Uterus (tissue), 3 donors: ENCODE measurements at regions not wholly inside any gene's neighbourhood (a gene's known extent, or its start where the extent isn't known, plus 50 kb on each side); places are given as distances from the start of the nearest gene placed in this dataset.

ENCODE experiments used
- DNase-seq, 2 donors: peaks; one replicate each; pipeline ENCODE4 v3.0.0-alpha.2; 2019 to 2020
- H3K27ac ChIP-seq, 2 donors: fragments of 200-600 bp; sonication (generic); 1 replicate in 1 of 2; 2 replicates in 1 of 2; pipeline ENCODE4 v1.5.1; 2016 to 2018
- H3K27me3 ChIP-seq, 2 donors: fragments of 200-600 bp; sonication (generic); one replicate each; pipeline ENCODE4 v1.5.1; 2018 to 2019; ENCODE audit warnings: control low read depth in 1 of 2
- H3K36me3 ChIP-seq, 2 donors: fragments of 200-600 bp; sonication (generic); one replicate each; pipeline ENCODE4 v1.5.1; 2019; ENCODE audit warnings: control low read depth in 1 of 2
- H3K4me1 ChIP-seq, 2 donors: fragments of 200-600 bp; sonication (generic); one replicate each; pipeline ENCODE4 v1.5.1; 2018 to 2019; ENCODE audit warnings: control low read depth in 1 of 2
- H3K4me3 ChIP-seq, 2 donors: fragments of 200-600 bp; sonication (generic); 1 replicate in 1 of 2; 2 replicates in 1 of 2; pipeline ENCODE4 v1.5.1; 2018 to 2019; ENCODE audit warnings: mild to moderate bottlenecking in 1 of 2
- H3K9me3 ChIP-seq, 2 donors: fragments of 200-600 bp; sonication (generic); one replicate each; pipeline ENCODE4 v1.5.1; 2019; ENCODE audit warnings: control low read depth in 1 of 2
- POLR2A ChIP-seq, 2 donors: fragments of 450-650 bp; IDR thresholded peaks; one replicate each; pipeline ENCODE4 v1.6.1; 2016; ENCODE audit warnings: antibody characterized with exemption in 2 of 2, mild to moderate bottlenecking in 1 of 2, moderate library complexity in 1 of 2
- intact Hi-C: fragments of 100-400 bp; cut with DNase I; formaldehyde crosslinking; loops from one replicate; pipeline ENCODE4 v1.15.1; 2023; ENCODE audit warnings: low total_unique reads
- TF ChIP-seq, protein P1 (sequence below), 4 experiments: fragments of 200-600 bp in 2 of 4; fragments of 450-650 bp in 2 of 4; sonication (generic) in 2 of 4; IDR thresholded peaks; one replicate each; pipeline ENCODE4 v1.5.1; 2016 to 2019; ENCODE audit warnings: antibody characterized with exemption in 4 of 4, mild to moderate bottlenecking in 2 of 4, moderate library complexity in 1 of 4
- donor health status: DM: yes; HTN: yes; CAD: no.

DNA sequence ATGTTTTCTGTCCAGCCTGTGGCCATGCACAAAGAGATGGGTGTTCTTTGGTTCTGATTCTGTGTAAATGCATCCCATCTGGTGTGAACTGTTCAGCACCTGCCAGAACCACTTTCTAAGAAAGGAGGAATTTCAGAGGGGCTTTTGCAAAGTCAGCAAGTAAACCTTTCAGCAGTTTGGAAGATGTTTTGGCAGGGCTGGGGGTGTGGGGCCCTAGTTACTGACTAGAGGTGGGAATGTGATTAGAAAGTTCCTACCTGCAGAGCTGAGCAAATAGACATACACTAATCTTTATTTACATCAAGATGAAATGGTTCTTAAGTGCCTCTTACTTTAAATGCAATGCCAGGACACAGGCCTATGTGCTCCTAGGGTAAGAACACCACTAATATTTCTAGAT is 378.1 kb upstream of the USP24 start:
- DNase-seq = no peak
- Histone ChIP-seq H3K36me3 (no peaks in the 10 kb centered on the region), H3K4me3 (no peak overlapping the region), H3K4me1 (no peaks in the 10 kb centered on the region), H3K27me3 (no peaks in the 10 kb centered on the region), H3K27ac (no peak overlapping the region), H3K9me3 (no peaks in the 10 kb centered on the region)
- TF ChIP-seq, protein P1, sequence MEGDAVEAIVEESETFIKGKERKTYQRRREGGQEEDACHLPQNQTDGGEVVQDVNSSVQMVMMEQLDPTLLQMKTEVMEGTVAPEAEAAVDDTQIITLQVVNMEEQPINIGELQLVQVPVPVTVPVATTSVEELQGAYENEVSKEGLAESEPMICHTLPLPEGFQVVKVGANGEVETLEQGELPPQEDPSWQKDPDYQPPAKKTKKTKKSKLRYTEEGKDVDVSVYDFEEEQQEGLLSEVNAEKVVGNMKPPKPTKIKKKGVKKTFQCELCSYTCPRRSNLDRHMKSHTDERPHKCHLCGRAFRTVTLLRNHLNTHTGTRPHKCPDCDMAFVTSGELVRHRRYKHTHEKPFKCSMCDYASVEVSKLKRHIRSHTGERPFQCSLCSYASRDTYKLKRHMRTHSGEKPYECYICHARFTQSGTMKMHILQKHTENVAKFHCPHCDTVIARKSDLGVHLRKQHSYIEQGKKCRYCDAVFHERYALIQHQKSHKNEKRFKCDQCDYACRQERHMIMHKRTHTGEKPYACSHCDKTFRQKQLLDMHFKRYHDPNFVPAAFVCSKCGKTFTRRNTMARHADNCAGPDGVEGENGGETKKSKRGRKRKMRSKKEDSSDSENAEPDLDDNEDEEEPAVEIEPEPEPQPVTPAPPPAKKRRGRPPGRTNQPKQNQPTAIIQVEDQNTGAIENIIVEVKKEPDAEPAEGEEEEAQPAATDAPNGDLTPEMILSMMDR (IDR thresholded peaks at IDR 0.05) = no peak
- TF ChIP-seq POLR2A (IDR thresholded peaks at IDR 0.05) = no peak
- intact Hi-C loops = no loop called here

DNA sequence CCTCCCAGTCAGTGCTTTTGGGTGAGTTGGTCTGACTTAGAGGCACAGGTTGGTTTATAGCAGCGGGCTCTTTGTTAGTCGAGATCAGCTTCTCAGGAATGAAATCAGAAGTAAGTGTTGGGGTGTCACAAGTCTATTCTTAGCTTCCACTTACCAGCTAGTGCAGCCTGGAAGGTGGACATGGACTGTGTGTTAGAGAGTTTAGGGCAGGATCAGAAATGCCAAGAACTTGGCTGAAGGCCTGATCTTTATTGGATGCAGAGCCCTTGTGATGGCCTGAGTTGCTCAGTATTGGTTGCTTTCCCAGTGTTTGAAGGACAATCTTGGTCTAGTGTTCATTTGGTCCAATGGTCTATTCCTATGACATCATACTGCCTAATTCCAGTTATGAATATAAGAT is 377.0 kb upstream of the USP24 start:
- no peaks in the 10 kb centered on the region for H3K36me3 ChIP-seq
- H3K27ac ChIP-seq = no peak overlapping the region
- intact Hi-C loops = no loop called here
- H3K4me3 ChIP-seq = no peak overlapping the region
- H3K9me3 ChIP-seq = no peaks in the 10 kb centered on the region
- H3K4me1 ChIP-seq = no peaks in the 10 kb centered on the region
- TF ChIP-seq, protein P1 (IDR thresholded peaks at IDR 0.05) = no peak
- TF ChIP-seq POLR2A (IDR thresholded peaks at IDR 0.05) = no peak
- no peak for DNase-seq
- H3K27me3 ChIP-seq = no peaks in the 10 kb centered on the region

DNA sequence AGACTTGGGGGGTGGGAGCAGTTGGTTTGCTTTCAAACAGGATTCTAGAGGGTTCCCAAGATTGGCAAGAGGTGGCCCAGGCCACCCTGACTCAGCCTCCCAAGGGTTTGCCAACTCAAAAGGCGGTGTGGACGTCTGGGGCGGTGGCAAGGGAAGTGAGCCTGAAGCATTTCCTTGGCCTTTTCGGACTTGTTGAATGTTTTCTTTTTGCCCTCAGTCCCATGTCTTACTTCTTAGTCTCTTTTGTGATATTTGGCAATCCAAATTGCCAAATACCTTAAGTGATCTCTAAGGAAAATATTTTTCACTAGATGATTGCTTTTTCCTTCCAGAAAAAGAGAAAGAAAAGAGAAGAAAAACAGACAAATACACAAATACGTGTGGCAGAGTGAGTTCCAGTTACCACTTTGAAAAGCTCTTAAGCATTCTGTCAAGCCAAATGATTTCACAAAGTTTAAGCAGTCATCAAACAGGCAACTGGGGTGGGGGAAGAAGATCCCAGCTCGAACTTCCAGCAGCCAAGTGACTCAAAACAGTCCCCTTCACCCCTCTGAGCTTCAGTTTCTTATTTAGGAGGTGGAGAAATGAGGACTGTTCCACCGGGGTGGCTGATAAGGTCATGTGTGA is 374.6 kb upstream of the USP24 start:
- H3K4me3 ChIP-seq = no peak overlapping the region
- H3K9me3 ChIP-seq = no peaks in the 10 kb centered on the region
- H3K27ac ChIP-seq = peak overlapping the region; percentile 58 to 71
- no peak for DNase-seq
- no peaks in the 10 kb centered on the region for H3K4me1 ChIP-seq
- H3K27me3 ChIP-seq = no peaks in the 10 kb centered on the region
- intact Hi-C loops = no loop called here
- H3K36me3 ChIP-seq = no peaks in the 10 kb centered on the region
- no peak for TF ChIP-seq POLR2A (IDR thresholded peaks at IDR 0.05)
- TF ChIP-seq, protein P1 (IDR thresholded peaks at IDR 0.05) = no peak

DNA sequence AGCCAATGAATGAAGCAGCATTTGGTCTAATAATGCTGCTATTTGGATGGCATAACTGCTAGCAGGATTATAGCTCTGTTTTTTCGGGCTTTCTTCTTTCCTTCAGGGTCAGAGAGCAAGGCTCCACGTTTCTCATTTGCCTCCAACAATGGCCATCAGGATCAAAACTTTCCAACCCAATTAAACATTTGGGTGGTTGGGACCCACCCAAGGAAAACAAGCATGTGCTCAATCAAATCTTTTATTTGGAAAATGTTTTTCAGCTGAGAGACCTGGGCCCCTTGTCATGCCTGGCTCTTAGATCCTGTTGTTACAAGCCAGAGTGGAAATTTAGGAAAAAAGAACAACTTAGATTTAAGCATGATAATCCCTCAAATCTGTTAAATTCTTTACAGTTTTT is 373.1 kb upstream of the USP24 start:
- no peak overlapping the region for H3K4me3 ChIP-seq
- H3K27me3 ChIP-seq = no peaks in the 10 kb centered on the region
- intact Hi-C loops = no loop called here
- no peaks in the 10 kb centered on the region for H3K36me3 ChIP-seq
- no peaks in the 10 kb centered on the region for H3K4me1 ChIP-seq
- H3K27ac ChIP-seq = no peak overlapping the region
- TF ChIP-seq, protein P1 (IDR thresholded peaks at IDR 0.05) = no peak
- no peaks in the 10 kb centered on the region for H3K9me3 ChIP-seq
- DNase-seq = no peak

DNA sequence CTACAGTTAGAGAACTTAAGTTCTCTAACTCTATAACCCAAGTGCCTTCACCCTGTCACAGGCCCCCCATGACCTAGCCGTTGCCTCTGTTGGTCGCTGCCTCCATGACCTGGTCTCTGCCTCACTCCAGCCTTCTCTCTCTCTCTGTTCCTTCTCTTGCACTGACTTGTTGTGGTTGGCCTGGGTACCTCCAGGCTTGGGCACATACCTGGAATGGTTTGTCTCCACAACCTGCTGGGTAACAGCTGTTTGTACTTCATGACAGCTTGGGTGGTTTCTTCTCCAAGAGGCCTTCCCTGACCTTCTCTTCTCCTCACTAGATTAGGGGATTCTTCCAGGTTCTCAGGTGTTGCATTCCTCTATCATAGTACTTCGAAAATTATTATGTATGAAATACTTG is 371.6 kb upstream of the USP24 start:
- H3K36me3 ChIP-seq = no peaks in the 10 kb centered on the region
- H3K4me1 ChIP-seq = no peaks in the 10 kb centered on the region
- DNase-seq = no peak
- H3K27ac ChIP-seq = no peak overlapping the region
- no peaks in the 10 kb centered on the region for H3K9me3 ChIP-seq
- no peaks in the 10 kb centered on the region for H3K27me3 ChIP-seq
- no peak overlapping the region for H3K4me3 ChIP-seq
- intact Hi-C loops = no loop called here
- no peak for TF ChIP-seq POLR2A (IDR thresholded peaks at IDR 0.05)
- TF ChIP-seq, protein P1 (IDR thresholded peaks at IDR 0.05) = no peak
